Gastroesophageal sphincter (tissue), 3 donors: ENCODE measurements at regions not wholly inside any gene's neighbourhood (a gene's known extent, or its start where the extent isn't known, plus 50 kb on each side); places are given as distances from the start of the nearest gene placed in this dataset.

Source experiments
- POLR2A ChIP-seq, 2 donors: fragments of 450-650 bp; IDR thresholded peaks; one replicate each; pipeline ENCODE4 v1.6.1; 2017; ENCODE audit warnings: antibody characterized with exemption in 2 of 2, mild to moderate bottlenecking in 2 of 2, moderate library complexity in 1 of 2
- POLR2AphosphoS5 ChIP-seq: sonication (generic); formaldehyde crosslinking; IDR thresholded peaks from one replicate; pipeline ENCODE4 v1.6.1; 2017; ENCODE audit warnings: antibody characterized with exemption
- TF ChIP-seq, protein P1 (sequence below), 4 experiments: fragments of 200-600 bp in 2 of 4; fragments of 450-650 bp in 2 of 4; sonication (generic) in 1 of 4; IDR thresholded peaks; one replicate each; pipeline ENCODE4 v1.5.1; 2017 to 2019; ENCODE audit warnings: antibody characterized with exemption in 4 of 4, mild to moderate bottlenecking in 2 of 4, moderate library complexity in 2 of 4

- TF ChIP-seq, protein P1, sequence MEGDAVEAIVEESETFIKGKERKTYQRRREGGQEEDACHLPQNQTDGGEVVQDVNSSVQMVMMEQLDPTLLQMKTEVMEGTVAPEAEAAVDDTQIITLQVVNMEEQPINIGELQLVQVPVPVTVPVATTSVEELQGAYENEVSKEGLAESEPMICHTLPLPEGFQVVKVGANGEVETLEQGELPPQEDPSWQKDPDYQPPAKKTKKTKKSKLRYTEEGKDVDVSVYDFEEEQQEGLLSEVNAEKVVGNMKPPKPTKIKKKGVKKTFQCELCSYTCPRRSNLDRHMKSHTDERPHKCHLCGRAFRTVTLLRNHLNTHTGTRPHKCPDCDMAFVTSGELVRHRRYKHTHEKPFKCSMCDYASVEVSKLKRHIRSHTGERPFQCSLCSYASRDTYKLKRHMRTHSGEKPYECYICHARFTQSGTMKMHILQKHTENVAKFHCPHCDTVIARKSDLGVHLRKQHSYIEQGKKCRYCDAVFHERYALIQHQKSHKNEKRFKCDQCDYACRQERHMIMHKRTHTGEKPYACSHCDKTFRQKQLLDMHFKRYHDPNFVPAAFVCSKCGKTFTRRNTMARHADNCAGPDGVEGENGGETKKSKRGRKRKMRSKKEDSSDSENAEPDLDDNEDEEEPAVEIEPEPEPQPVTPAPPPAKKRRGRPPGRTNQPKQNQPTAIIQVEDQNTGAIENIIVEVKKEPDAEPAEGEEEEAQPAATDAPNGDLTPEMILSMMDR (IDR thresholded peaks at IDR 0.05): no peak
- no peak for TF ChIP-seq POLR2A (IDR thresholded peaks at IDR 0.05)
- TF ChIP-seq POLR2AphosphoS5: no peak
These were observed 1572.1 kb upstream of the LRRTM1 start for GRCh38 chr2:81876624-81877023.
